Fibroblast of lung (primary cell): ENCODE measurements at regions not wholly inside any gene's neighbourhood (a gene's known extent, or its start where the extent isn't known, plus 50 kb on each side); places are given as distances from the start of the nearest gene placed in this dataset.

Experiments
- CTCF ChIP-seq, 2 donors: IDR thresholded peaks in 1 of 2; conservative IDR thresholded peaks in 1 of 2; 1 replicate in 1 of 2; 2 replicates in 1 of 2; pipeline ENCODE4 v1.5.1; 2011 to 2012; ENCODE audit warnings: low read length in 2 of 2, control low read depth in 1 of 2, inconsistent platforms in 1 of 2, low read depth in 1 of 2, mild to moderate bottlenecking in 1 of 2
- EZH2 ChIP-seq: IDR thresholded peaks from 2 replicates; pipeline ENCODE4 v1.5.1; 2012; ENCODE audit warnings: low read length, control low read depth, mild to moderate bottlenecking; ENCODE audit errors: missing control alignments

- TF ChIP-seq CTCF (conservative IDR thresholded peaks at IDR 0.05 in 1 of 2, IDR thresholded peaks at IDR 0.05 in 1 of 2; ENCODE audit: low read depth in 1 of 2, low read length in 2 of 2) (no peak), EZH2 (no peak)
These were observed 147.8 kb downstream of the VAPA start for GRCh38 chr18:10061566-10062140.
